T47D (cell line): ENCODE measurements at regions not wholly inside any gene's neighbourhood (a gene's known extent, or its start where the extent isn't known, plus 50 kb on each side); places are given as distances from the start of the nearest gene placed in this dataset.
A peak's percentile ranks its signal among the peaks of the same experiment; 100 is the strongest.

ENCODE experiments used
- DNase-seq, 2 experiments: peaks; one replicate each; pipeline versions ENCODE4 v3.0.0 to v3.0.0-alpha.2; 2011 to 2012; ENCODE audit warnings: low read depth in 1 of 2, low spot score in 1 of 2
- JUND ChIP-seq: IDR thresholded peaks from 2 replicates; pipeline ENCODE4 v1.6.1; 2012; ENCODE audit warnings: low read depth
- in situ Hi-C: cut with HindIII; loops from 2 replicates; pipeline ENCODE4 v1.10.0; 2016; ENCODE audit warnings: low sequenced_read_pairs, low pct_unique_long_range_greater_than_20kb

DNA sequence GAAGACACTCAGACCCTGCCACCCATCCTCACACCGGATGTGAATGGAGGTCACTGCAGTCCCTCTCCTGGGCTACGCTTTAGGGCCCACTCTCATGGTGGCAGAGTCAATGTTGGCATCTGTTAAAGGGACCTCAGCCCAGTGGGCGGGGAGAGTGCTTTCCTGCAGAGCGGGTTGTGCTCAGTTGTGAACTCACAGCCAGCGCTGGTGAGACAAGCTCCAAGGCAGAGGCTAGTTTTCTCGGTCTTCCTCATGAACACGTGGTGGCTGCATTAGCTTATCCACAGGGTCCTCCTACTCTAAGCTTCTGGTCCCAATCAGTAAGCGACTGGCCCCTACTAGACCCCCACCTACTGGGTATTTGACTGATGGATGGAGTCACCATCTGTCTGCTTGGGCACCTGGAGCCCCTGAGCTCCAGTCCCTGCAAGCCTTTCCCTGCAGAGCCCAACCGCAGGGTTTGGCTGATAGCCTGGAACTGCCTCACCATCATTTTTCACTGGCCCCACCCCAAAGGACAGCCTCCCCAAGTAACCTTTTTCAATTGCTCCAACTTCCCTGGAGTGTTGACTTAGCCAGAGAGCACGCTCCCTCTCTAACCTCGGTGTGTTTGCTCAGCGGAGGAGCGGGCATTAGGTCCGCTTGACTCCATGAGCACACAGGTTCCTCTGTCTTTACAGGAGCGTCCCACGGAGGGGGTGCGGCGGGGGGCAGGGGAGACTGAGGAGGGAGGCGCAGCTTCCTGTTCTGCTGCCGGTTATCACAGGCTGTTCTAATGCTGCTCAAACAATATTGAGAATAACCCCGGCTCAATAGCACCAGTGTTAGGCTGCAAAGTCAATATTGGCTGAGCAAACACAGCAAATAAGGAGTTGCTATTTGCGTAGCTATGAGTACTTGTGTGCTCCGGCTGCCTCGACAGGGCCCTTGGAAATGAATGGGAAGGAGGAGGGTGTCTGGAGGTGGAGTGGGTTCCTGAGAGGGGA, 141.7 kb downstream of the RPLP1 start:
- in situ Hi-C loops, result no loop called here
- peak; percentile 51; the same call in 1 of the 2 replicates for TF ChIP-seq JUND
- peak; percentile 39 to 99 for DNase-seq

DNA sequence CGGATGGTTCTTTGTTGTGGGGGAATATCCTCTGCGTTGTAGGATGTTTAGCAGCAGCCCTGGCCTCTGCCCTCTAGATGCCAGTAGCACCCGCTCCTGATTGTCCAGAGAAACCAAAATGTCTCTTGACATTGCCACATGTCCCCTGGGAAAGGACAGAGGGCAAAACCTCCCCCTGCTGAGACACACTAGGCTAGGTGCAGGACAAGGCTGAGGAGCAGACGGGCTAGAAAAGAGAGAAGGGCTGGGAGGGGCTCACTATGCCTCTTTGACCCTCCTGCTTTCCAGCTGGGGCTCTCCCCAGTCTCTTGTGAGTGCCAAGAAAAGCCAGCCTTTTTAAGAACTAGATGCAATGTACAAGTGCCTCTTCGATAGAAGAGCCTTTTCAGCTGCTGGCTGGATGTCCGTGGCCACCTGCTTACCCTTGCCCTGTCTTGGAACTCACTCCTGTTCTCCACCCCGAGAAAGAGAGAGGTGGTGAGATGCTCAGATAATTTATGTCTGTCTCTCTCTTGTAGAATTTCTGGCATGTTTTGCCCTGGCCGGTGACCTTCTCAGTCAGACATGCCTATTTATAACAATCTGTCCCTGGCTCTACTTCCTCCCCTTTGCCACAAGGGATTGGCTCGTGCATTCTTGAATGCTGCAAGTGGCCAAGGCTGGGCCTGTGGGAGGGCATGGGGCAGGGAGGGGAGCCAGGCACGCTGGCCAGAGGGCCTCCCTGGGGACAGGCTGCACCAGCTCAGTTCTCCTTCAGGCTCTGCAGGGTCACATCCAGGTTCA, 142.6 kb downstream of the RPLP1 start:
- in situ Hi-C loops, result no loop called here
- TF ChIP-seq JUND, result peak; percentile 23; the same call in 1 of the 2 replicates
- peak in 1 of 2 experiments; percentile 92 for DNase-seq

DNA sequence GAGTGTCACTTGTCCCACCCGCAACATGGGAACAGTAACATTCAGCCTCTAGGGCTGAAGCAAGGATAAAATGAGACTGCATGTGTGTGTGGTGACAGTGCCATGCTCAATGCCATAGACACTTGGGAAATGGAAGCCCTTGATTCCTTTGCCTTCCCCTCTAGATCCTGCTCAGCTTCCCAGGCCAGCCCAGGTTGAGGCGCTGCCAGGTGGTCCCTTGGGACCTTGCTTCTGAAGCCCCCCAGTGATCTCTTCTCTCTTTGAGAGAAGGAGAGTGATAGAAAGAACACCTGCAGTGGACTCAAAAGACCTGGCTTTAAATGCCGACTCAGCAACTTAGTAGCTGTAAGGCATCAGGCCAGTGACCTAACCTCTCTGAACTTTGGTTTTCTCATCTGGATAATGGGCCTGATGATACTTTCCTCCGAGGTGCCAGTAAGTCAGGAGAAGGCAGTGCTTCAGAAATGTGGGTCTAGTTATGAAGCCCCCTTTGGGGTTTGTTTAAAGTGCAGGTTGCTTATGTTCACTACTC, 144.5 kb downstream of the RPLP1 start:
- in situ Hi-C loops, result no loop called here
- TF ChIP-seq JUND, result no peak

DNA sequence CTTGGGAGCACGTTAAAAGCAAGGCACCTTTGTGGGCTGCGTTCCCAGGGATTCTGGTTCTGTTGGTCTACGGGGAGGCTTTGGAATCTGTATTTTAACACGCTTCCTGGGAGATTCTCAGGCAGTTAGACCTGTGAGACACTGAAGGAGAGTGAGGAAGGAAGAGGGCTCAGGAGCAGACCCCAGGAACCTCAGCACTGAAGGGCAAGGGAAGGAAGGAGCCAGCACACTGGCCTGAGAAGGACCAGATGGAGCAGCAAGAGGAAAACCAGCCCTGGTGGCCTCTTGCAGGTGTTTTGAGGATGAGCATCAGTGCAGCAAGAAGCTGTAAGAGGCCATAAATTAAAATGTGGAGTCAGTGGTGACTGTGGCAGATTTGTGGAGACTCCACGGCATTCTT, 146.7 kb downstream of the RPLP1 start:
- no peak for TF ChIP-seq JUND
- in situ Hi-C loops, result no loop called here
- no peak for DNase-seq

More for the DNA sequence above, 144.5 kb downstream of the RPLP1 start:
- DNase-seq, result no peak

DNA sequence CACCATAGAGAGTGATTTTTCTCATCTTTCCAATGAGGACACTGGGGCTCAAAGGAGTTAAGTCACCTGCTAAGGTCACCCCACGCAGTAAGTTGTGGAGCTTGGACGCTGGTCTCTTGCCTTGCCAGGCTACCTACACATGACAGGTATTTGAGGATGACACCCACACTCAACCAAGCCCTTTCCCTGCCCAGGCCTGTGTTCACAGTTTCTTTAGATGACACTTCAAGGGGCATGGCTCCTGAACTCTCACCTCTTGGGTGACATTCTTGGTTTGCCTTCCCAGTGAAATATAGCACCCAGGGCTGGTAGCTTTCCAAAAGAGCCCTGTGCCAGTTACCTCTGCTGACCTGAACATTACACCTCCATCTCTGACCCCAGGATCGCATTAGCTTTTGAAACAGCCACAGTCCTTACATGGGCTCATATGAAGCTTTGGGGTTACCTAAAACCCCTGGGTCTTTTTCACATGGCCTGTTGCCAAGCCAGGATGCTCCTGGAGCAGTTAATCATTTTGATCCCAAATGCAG, 148.0 kb downstream of the RPLP1 start:
- DNase-seq, result peak in 1 of 2 experiments; percentile 47
- in situ Hi-C loops, result no loop called here
- TF ChIP-seq JUND, result no peak

DNA sequence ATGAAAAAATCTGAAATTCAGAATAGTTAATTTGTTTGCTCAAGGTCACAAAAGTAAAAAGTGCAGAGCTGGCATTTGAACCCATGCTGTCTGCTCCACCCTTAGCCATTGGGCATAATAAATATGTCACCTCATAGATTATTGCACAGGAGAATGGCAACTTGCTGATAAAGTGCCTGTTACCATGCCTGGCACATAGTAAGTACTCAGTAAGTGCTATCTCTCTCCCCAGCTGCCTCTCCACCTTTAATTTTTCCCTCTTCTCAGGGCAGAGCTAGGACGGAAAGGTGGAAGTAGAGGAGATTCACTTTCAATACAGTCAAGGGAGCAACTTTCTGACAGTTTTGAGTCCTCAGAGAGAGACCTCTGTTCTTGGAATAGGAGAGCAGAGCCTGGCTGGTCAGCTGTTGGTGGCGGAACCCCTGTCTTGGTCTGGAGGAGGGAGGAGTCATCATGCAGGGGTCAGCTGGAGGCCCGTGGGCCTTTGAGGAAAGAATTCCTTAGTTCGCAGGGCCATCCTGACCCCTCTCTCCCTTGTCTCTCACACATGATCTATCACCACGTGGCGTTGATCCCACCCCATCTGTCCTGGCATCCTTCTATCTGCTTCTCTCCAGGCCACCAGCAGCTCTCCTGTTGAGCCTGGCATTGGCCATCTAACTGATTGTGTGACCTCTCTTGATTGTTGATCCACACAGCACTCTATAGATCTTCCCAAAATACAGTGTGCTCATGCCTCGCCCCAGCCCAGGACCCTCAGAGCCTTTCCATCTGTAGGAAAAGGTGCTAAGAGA, 149.3 kb downstream of the RPLP1 start:
- TF ChIP-seq JUND, result no peak
- in situ Hi-C loops, result no loop called here
- DNase-seq, result no peak

DNA sequence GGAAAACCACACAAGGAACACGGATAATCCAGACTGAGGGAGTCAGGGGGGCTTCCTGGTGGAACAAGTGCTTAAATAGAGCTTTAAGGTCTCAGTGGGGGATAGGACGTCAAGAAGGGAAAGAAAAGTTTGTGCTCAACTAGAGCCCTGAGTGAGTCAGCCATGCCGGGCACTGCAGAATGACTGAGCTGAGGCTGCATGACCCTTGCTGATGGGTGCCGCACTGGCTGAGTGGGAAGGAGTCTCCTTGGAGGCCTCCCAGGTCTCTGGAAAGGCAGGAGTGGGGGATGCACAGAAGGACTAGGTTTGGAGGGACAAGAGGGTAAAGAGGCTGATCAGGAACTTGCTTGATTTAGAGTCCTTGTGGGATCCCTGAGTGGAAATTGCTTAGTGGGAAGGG, 150.3 kb downstream of the RPLP1 start:
- TF ChIP-seq JUND, result no peak
- in situ Hi-C loops, result no loop called here
- no peak for DNase-seq

DNA sequence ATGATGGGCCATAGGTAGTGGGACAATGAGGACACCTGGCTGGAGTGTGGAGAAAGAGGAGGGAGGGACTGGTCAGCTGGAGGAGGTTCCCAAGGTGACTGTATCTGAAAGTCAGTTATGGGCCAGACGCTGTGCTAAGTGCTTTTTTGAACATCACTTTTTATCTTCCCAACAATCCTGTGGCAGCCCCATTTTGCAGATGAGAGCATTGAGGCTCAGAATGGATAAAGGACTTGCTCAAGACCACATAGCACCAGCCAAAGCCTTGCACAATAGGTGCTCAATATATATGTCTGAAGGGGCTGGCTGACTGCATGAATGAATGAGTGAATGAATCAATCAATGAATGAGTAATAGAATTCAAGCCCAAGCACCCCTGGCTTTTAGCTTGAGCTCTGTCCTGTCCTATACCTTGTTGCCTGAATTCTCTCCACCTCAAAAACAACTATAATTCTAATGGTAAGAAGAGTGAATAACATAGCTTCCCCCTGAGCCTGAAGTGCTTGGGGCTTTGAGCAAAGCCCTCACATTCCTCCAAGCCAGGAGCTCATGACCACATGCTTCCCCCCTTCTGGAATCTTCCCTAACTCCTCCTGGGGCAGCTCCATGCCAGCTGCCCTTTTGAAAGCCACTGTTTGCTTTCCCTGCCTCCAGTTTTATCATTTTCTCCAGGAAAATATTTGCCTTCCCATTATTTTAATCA, 150.9 kb downstream of the RPLP1 start:
- in situ Hi-C loops, result no loop called here
- no peak for TF ChIP-seq JUND
- no peak for DNase-seq

DNA sequence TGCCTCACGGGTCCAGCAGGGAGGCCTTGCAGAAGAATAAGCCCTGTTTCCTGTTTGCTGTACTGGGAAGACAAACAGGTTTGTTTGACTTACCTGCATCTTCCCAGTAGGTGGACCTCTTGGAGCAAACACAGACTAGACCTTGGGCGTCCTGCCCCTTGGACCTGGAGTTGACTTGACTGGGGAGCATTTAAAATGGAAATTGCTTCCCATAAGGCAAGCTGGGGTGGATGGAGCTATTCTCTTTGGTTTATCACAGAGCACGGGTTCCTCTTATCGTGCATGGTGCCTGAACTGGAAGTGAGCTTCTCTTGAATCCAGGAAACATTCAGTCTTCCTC, 151.4 kb downstream of the RPLP1 start:
- peak; percentile 61 to 98 for DNase-seq
- TF ChIP-seq JUND, result peak; percentile 81
- in situ Hi-C loops, result no loop called here

DNA sequence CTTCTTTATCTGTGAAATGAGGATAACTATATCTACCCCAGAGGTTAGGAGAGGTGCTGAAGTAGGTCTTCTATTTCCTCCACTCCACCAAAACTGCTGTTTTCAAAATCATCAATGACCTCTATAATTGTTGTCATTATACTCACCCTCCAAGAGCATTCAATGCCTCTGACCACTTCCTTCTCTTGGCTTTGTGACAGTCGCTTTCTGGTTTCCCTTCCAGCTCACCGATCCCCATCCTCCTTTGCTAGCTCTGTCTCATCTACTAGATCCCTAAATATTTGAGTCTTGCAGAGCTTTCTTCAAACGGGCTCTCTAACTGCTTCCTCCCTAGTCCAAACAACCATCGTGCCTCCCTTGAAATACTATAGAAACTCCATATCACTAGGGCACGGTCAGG, 153.5 kb downstream of the RPLP1 start:
- DNase-seq, result no peak
- TF ChIP-seq JUND, result no peak

DNA sequence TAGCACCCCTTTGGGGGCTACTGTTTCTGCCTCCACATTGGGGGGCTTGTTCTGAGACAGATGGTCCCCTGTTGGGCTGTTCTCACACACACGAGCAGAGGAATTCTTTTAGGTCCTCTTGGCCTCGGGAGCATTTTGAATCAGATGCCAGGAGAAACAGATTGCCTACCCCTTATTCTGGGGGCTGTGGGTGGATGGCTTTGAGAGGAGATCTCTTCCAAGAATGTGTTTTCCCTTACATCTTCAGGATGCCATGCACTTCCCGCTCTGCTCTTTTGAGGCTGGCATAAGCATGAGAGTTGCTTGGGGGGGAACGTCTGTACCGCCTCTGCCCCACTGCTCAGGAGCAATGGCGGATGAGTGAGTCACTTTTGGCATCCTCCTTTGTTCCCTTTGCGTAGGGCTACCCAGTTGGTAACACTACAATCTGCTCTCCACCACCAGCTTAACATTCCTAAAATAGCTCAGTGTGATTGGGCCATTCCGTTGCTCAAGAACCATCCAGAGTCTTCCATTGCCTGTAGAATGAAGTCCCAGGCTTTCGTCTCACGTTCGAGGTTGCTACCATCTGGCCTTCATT, 154.4 kb downstream of the RPLP1 start:
- in situ Hi-C loops, result no loop called here
- DNase-seq, result no peak
- TF ChIP-seq JUND, result no peak

More for the DNA sequence above, 153.5 kb downstream of the RPLP1 start:
- in situ Hi-C loops, result no loop called here
